Naive thymus-derived CD8-positive, alpha-beta T cell (primary cell): ENCODE measurements at regions not wholly inside any gene's neighbourhood (a gene's known extent, or its start where the extent isn't known, plus 50 kb on each side); places are given as distances from the start of the nearest gene placed in this dataset.
"Not testable (repeated sequence)": the region's sequence is repeated elsewhere in the genome, so short reads cannot be mapped to it uniquely, and the experiment has no call there.

Experiments
- ATAC-seq, 2 donors: fragments of 150-1000 bp; cut with Tn5 transposase in 1 of 2; sonication (Bioruptor Pico), chemical (Tn5 transposase) in 1 of 2; 1 replicate in 1 of 2; 2 replicates in 1 of 2; pipeline ENCODE4 v1.10.0; 2021; ENCODE audit warnings: mild to moderate bottlenecking in 2 of 2, moderate library complexity in 2 of 2
- POLR2A ChIA-PET: fragments of 350-600 bp; sonication (Branson Sonifier 250); formaldehyde crosslinking; loops from one replicate; lab custom pipeline; 2021; ENCODE audit warnings: antibody characterized with exemption; lab: Charles Lee
- DNase-seq, 10 donors: peaks; one replicate each; pipeline versions ENCODE4 v3.0.0 to v3.0.0-alpha.2; 2020 to 2022
- H3K27ac Mint-ChIP-seq, 10 donors: one replicate each; pipeline ENCODE4 v1.8.0; 2020 to 2022; ENCODE audit warnings: mild to moderate bottlenecking in 10 of 10, mixed read lengths in 10 of 10, moderate library complexity in 4 of 10, inconsistent platforms in 1 of 10
- H3K27me3 Mint-ChIP-seq, 5 donors: one replicate each; pipeline ENCODE4 v1.8.0; 2021 to 2022; ENCODE audit warnings: mixed read lengths in 5 of 5
- H3K36me3 Mint-ChIP-seq, 3 donors: one replicate each; pipeline ENCODE4 v1.8.0; 2020 to 2022; ENCODE audit warnings: mixed read lengths in 3 of 3, mild to moderate bottlenecking in 2 of 3, inconsistent platforms in 1 of 3
- H3K4me1 Mint-ChIP-seq, 4 donors: one replicate each; pipeline ENCODE4 v1.8.0; 2021 to 2022; ENCODE audit warnings: mixed read lengths in 4 of 4
- H3K4me3 Mint-ChIP-seq, 10 donors: one replicate each; pipeline ENCODE4 v1.8.0; 2020 to 2022; ENCODE audit warnings: mild to moderate bottlenecking in 10 of 10, mixed read lengths in 10 of 10, moderate library complexity in 6 of 10, inconsistent platforms in 1 of 10
- H3K9me3 Mint-ChIP-seq, 9 donors: one replicate each; pipeline ENCODE4 v1.8.0; 2020 to 2022; ENCODE audit warnings: mixed read lengths in 9 of 9, mild to moderate bottlenecking in 3 of 9, inconsistent platforms in 1 of 9, moderate library complexity in 1 of 9

DNA sequence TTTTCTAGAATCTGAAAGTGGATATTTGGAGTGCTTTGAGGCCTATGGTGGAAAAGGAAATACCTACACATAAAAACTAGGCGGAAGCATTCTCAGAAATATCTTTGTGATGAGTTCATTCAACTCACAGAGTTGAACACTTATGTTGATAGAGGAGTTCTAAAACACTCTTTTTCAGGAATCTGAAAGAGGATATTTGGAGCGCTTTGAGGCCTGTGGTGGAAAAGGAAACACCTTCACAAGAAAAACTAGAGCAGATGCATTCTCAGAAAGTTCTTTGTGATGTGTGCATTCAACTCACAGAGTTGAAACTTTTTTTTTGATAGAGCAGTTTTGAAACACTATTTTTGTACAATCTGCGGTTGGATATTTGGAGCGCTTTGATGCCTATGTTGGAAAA, 1250.0 kb upstream of the DEFB115 start:
- peak in 1 of 10 donors; percentile 26 for DNase-seq
- H3K27me3 Mint-ChIP-seq, H3K9me3 Mint-ChIP-seq, H3K4me1 Mint-ChIP-seq, POLR2A ChIA-PET, H3K27ac Mint-ChIP-seq, H3K36me3 Mint-ChIP-seq, H3K4me3 Mint-ChIP-seq, ATAC-seq: not testable (repeated sequence)
